ENCODE measurements at regions not wholly inside any gene's neighbourhood (a gene's known extent, or its start where the extent isn't known, plus 50 kb on each side); places are given as distances from the start of the nearest gene placed in this dataset.

GRCh38 chr14:62614122-62614521 is 431.1 kb downstream of the KCNH5 start:
- H3K4me3 ChIP-seq (ENCODE audit: control insufficient read depth in 2 of 3, extremely low read depth in 1 of 3, insufficient read depth in 2 of 3, low read depth in 1 of 3, low read length in 3 of 3) = no peak overlapping the region
- TF ChIP-seq CTCF (optimal IDR thresholded peaks at IDR 0.05 in 1 of 3, IDR thresholded peaks at IDR 0.05 in 1 of 3, conservative IDR thresholded peaks at IDR 0.05 in 1 of 3; ENCODE audit: extremely low read depth in 1 of 3, insufficient read depth in 2 of 3, low read length in 3 of 3) (no peak), EZH2 (IDR thresholded peaks at IDR 0.05; ENCODE audit: low read length) (no peak)
- H3K36me3 ChIP-seq (ENCODE audit: control insufficient read depth in 2 of 2, extremely low read depth in 1 of 2, insufficient read depth in 2 of 2, low read length in 2 of 2) = no peaks in the 10 kb centered on the region
- dilution Hi-C loops (cut with MboI; ENCODE audit: extremely low pct_ligation_motif_present, low sequenced_read_pairs) = no loop called here
- H3K4me2 ChIP-seq (ENCODE audit: control insufficient read depth, extremely low read depth, insufficient read depth, low read depth, low read length) = no peak overlapping the region
- FAIRE-seq (no peak), DNase-seq (ENCODE audit: low read depth, low spot score) (no peak)
- H3K9me1 ChIP-seq (ENCODE audit: control insufficient read depth, extremely low read depth, insufficient read depth, low read length) = no peaks in the 10 kb centered on the region
- no peak overlapping the region for H2AFZ ChIP-seq (ENCODE audit: control insufficient read depth, low read length)
- no peaks in the 10 kb centered on the region for H4K20me1 ChIP-seq (ENCODE audit: control insufficient read depth, extremely low read depth, insufficient read depth, low read length)
- H3K9ac ChIP-seq (ENCODE audit: control insufficient read depth, extremely low read depth, insufficient read depth, low read length) = no peak overlapping the region
- no peaks in the 10 kb centered on the region for H3K9me3 ChIP-seq (ENCODE audit: control insufficient read depth, low read depth, low read length)
- no peaks in the 10 kb centered on the region for H3K4me1 ChIP-seq (ENCODE audit: control insufficient read depth, extremely low read depth, insufficient read depth, low read length)
- H3K27me3 ChIP-seq (ENCODE audit: control insufficient read depth, extremely low read depth, insufficient read depth, low read length) = no peaks in the 10 kb centered on the region
- no peaks in the 10 kb centered on the region for H3K79me2 ChIP-seq (ENCODE audit: control insufficient read depth, insufficient read depth, low read length)
- H3K27ac ChIP-seq (ENCODE audit: control insufficient read depth, insufficient read depth, low read length) = no peak overlapping the region

- Histone ChIP-seq H3K36me3 (ENCODE audit: control insufficient read depth in 2 of 2, extremely low read depth in 1 of 2, insufficient read depth in 2 of 2, low read length in 2 of 2) (no peaks in the 10 kb centered on the region), H3K9me1 (ENCODE audit: control insufficient read depth, extremely low read depth, insufficient read depth, low read length) (no peaks in the 10 kb centered on the region), H3K4me2 (ENCODE audit: control insufficient read depth, extremely low read depth, insufficient read depth, low read depth, low read length) (no peak overlapping the region), H3K79me2 (ENCODE audit: control insufficient read depth, insufficient read depth, low read length) (no peaks in the 10 kb centered on the region), H3K9ac (ENCODE audit: control insufficient read depth, extremely low read depth, insufficient read depth, low read length) (no peak overlapping the region), H3K4me1 (ENCODE audit: control insufficient read depth, extremely low read depth, insufficient read depth, low read length) (no peaks in the 10 kb centered on the region), H3K4me3 (ENCODE audit: control insufficient read depth in 2 of 3, extremely low read depth in 1 of 3, insufficient read depth in 2 of 3, low read depth in 1 of 3, low read length in 3 of 3) (no peak overlapping the region), H2AFZ (ENCODE audit: control insufficient read depth, low read length) (no peak overlapping the region), H3K27ac (ENCODE audit: control insufficient read depth, insufficient read depth, low read length) (no peak overlapping the region), H4K20me1 (ENCODE audit: control insufficient read depth, extremely low read depth, insufficient read depth, low read length) (no peaks in the 10 kb centered on the region), H3K9me3 (ENCODE audit: control insufficient read depth, low read depth, low read length) (no peaks in the 10 kb centered on the region), H3K27me3 (ENCODE audit: control insufficient read depth, extremely low read depth, insufficient read depth, low read length) (no peaks in the 10 kb centered on the region)
- dilution Hi-C loops (cut with MboI; ENCODE audit: extremely low pct_ligation_motif_present, low sequenced_read_pairs) = no loop called here
- no peak for TF ChIP-seq CTCF (optimal IDR thresholded peaks at IDR 0.05 in 1 of 3, IDR thresholded peaks at IDR 0.05 in 1 of 3, conservative IDR thresholded peaks at IDR 0.05 in 1 of 3; ENCODE audit: extremely low read depth in 1 of 3, insufficient read depth in 2 of 3, low read length in 3 of 3)
- TF ChIP-seq EZH2 (IDR thresholded peaks at IDR 0.05; ENCODE audit: low read length) = no peak
- FAIRE-seq = no peak
- no peak for DNase-seq (ENCODE audit: low read depth, low spot score)
Observed at GRCh38 chr14:62616668-62617067, 428.6 kb downstream of the KCNH5 start.

Measured in keratinocyte (primary cell).